OCI-LY7 (cell line): ENCODE measurements at regions not wholly inside any gene's neighbourhood (a gene's known extent, or its start where the extent isn't known, plus 50 kb on each side); places are given as distances from the start of the nearest gene placed in this dataset.

Experiments used
- BruUV-seq: library from RNA; stranded (reverse); fragments of 400-500 nt; replicated peaks from 2 replicates; lab custom pipeline; 2021; lab: Mats Ljungman, UMichigan
- CTCF ChIA-PET: fragments of 300-600 bp; sonication (Branson Sonifier 250); formaldehyde crosslinking; loops from one replicate; lab custom pipeline; 2022; ENCODE audit warnings: antibody characterized with exemption; ENCODE audit not compliant: unreplicated experiment; lab: Charles Lee
- POLR2A ChIA-PET: fragments of 300-600 bp; sonication (Branson Sonifier 250); formaldehyde crosslinking; loops from one replicate; lab custom pipeline; 2022; ENCODE audit warnings: antibody characterized with exemption; lab: Charles Lee
- DNase-seq: peaks from one replicate; pipeline ENCODE4 v3.0.0-alpha.2; 2015; ENCODE audit warnings: low spot score
- H2AFZ ChIP-seq: fragments of 200-600 bp; sonication (generic), shearing (Covaris generic); 2 replicates; pipeline ENCODE4 v1.6.1; 2014; ENCODE audit warnings: mild to moderate bottlenecking, antibody characterized with exemption, low read length, moderate library complexity
- H3K27ac ChIP-seq: fragments of 200-600 bp; sonication (generic); 2 replicates; pipeline ENCODE4 v1.5.1; 2014; ENCODE audit warnings: mixed run types, low read depth, mild to moderate bottlenecking, moderate library complexity, low read length, inconsistent platforms; ENCODE audit not compliant: poor library complexity, severe bottlenecking
- H3K36me3 ChIP-seq: fragments of 200-600 bp; sonication (generic); 2 replicates; pipeline ENCODE4 v1.6.1; 2014; ENCODE audit warnings: mild to moderate bottlenecking, antibody characterized with exemption, low read length, moderate library complexity, mixed read lengths; ENCODE audit not compliant: insufficient read depth
- H3K4me1 ChIP-seq: fragments of 200-600 bp; sonication (generic); 2 replicates; pipeline ENCODE4 v1.5.1; 2014; ENCODE audit warnings: mild to moderate bottlenecking, low read length; ENCODE audit not compliant: insufficient read depth, poor library complexity, severe bottlenecking
- H3K4me2 ChIP-seq: fragments of 200-600 bp; sonication (generic); 2 replicates; pipeline ENCODE4 v1.6.1; 2014; ENCODE audit warnings: mild to moderate bottlenecking, low read length
- H3K4me3 ChIP-seq: fragments of 200-600 bp; sonication (generic); 2 replicates; pipeline ENCODE4 v1.5.1; 2014; ENCODE audit warnings: mild to moderate bottlenecking, low read depth, low read length; ENCODE audit not compliant: poor library complexity, severe bottlenecking
- H3K79me2 ChIP-seq: fragments of 200-600 bp; sonication (generic); 2 replicates; pipeline ENCODE4 v1.6.1; 2016; ENCODE audit warnings: low read depth, mild to moderate bottlenecking, low read length, moderate library complexity, mixed read lengths; ENCODE audit not compliant: insufficient read depth
- H3K9me2 ChIP-seq: fragments of 200-600 bp; sonication (generic); 2 replicates; pipeline ENCODE4 v1.6.1; 2016; ENCODE audit warnings: mild to moderate bottlenecking, low read length, mixed read lengths; ENCODE audit not compliant: insufficient read depth
- H3K9me3 ChIP-seq: fragments of 200-600 bp; sonication (generic); 2 replicates; pipeline ENCODE4 v1.6.1; 2014; ENCODE audit warnings: mild to moderate bottlenecking, mixed run types, low read length, mixed read lengths
- H4K20me1 ChIP-seq: fragments of 200-600 bp; sonication (generic); 2 replicates; pipeline ENCODE4 v1.6.1; 2014; ENCODE audit warnings: mild to moderate bottlenecking, antibody characterized with exemption, low read length, moderate library complexity, mixed read lengths; ENCODE audit not compliant: insufficient read depth
- EZH2phosphoT487 ChIP-seq: fragments of 200-600 bp; sonication (generic); IDR thresholded peaks from 2 replicates; pipeline ENCODE4 v1.6.1; 2018; ENCODE audit warnings: low read depth, borderline replicate concordance, mild to moderate bottlenecking, mixed run types, antibody characterized with exemption, low read length, moderate library complexity, mixed read lengths
- intact Hi-C: fragments of 100-400 bp; cut with micrococcal nuclease; formaldehyde crosslinking; loops from one replicate; pipeline ENCODE4 v1.10.0; 2022; ENCODE audit not compliant: unreplicated experiment
- TF ChIP-seq, protein P1 (sequence below): fragments of 200-600 bp; sonication (generic); conservative IDR thresholded peaks from 2 replicates; pipeline ENCODE4 v1.5.1; 2014; ENCODE audit warnings: mild to moderate bottlenecking, antibody characterized with exemption, low read length, moderate library complexity, mixed read lengths

DNA sequence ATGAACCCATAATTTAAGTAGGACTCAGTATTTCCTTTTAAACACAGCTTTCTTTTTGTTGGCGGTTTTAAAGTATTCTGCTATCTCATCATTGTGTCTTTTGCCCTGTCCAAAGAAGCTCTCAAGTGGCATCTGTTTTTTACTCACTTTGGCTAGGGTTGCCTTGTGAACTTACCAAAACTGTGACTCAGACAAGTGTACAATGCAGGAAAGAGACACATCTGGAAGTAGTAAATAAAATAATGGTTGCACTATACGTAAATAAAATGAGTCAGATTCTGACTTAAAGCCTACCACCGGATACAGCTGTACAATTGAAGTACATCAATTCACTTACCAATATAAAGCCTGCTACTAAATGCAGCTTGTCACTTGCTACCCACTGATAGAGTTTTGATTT is 619.2 kb upstream of the LRFN5 start:
- no peak overlapping the region for H3K27ac ChIP-seq
- no peaks in the 10 kb centered on the region for H3K79me2 ChIP-seq
- H3K9me3 ChIP-seq, result no peaks in the 10 kb centered on the region
- TF ChIP-seq EZH2phosphoT487, result no peak
- DNase-seq, result no peak
- H4K20me1 ChIP-seq, result no peaks in the 10 kb centered on the region
- ChIA-PET POLR2A (no interaction called here), CTCF (no interaction called here)
- H3K4me3 ChIP-seq, result no peak overlapping the region
- BruUV-seq, result no TSS peak
- no peaks in the 10 kb centered on the region for H3K36me3 ChIP-seq
- H3K4me2 ChIP-seq, result no peak overlapping the region
- no peaks in the 10 kb centered on the region for H3K9me2 ChIP-seq
- H3K4me1 ChIP-seq, result no peaks in the 10 kb centered on the region
- intact Hi-C loops, result no loop called here
- H2AFZ ChIP-seq, result no peak overlapping the region

DNA sequence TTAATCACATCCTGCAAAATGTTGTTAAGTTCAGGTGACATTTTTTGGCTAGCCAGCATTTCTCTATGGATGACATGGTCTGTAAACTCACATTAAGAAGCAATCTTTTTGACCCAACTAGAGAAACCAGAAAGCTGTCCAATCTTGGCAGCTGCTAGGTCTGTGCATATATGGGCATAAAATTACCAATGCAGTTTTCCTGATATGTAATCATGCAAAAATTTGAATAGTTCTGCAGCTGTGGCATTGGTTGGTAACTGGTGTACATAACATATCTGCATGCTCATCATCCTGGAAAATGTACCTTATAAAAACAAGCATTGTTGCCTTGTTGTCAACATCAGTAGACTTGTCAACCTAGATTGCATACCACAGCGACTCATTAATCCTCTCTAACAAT is 620.0 kb upstream of the LRFN5 start:
- POLR2A ChIA-PET, result no interaction called here
- Histone ChIP-seq H3K4me2 (no peak overlapping the region), H3K27ac (no peak overlapping the region), H3K36me3 (no peaks in the 10 kb centered on the region), H3K9me3 (no peaks in the 10 kb centered on the region), H4K20me1 (no peaks in the 10 kb centered on the region), H3K9me2 (no peaks in the 10 kb centered on the region), H2AFZ (no peak overlapping the region), H3K4me1 (no peaks in the 10 kb centered on the region), H3K4me3 (no peak overlapping the region), H3K79me2 (no peaks in the 10 kb centered on the region)
- BruUV-seq, result no TSS peak
- DNase-seq, result no peak
- TF ChIP-seq, protein P1, sequence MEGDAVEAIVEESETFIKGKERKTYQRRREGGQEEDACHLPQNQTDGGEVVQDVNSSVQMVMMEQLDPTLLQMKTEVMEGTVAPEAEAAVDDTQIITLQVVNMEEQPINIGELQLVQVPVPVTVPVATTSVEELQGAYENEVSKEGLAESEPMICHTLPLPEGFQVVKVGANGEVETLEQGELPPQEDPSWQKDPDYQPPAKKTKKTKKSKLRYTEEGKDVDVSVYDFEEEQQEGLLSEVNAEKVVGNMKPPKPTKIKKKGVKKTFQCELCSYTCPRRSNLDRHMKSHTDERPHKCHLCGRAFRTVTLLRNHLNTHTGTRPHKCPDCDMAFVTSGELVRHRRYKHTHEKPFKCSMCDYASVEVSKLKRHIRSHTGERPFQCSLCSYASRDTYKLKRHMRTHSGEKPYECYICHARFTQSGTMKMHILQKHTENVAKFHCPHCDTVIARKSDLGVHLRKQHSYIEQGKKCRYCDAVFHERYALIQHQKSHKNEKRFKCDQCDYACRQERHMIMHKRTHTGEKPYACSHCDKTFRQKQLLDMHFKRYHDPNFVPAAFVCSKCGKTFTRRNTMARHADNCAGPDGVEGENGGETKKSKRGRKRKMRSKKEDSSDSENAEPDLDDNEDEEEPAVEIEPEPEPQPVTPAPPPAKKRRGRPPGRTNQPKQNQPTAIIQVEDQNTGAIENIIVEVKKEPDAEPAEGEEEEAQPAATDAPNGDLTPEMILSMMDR, result no peak
- TF ChIP-seq EZH2phosphoT487, result no peak
- intact Hi-C loops, result no loop called here
- CTCF ChIA-PET, result no interaction called here

- ChIA-PET POLR2A (no interaction called here), CTCF (no interaction called here)
- Histone ChIP-seq H3K36me3 (no peaks in the 10 kb centered on the region), H4K20me1 (no peaks in the 10 kb centered on the region), H3K4me1 (no peaks in the 10 kb centered on the region), H2AFZ (no peak overlapping the region), H3K79me2 (no peaks in the 10 kb centered on the region), H3K9me3 (no peaks in the 10 kb centered on the region), H3K27ac (no peak overlapping the region), H3K4me3 (no peak overlapping the region), H3K9me2 (no peaks in the 10 kb centered on the region), H3K4me2 (no peak overlapping the region)
- no peak for DNase-seq
- BruUV-seq, result no TSS peak
- intact Hi-C loops, result no loop called here
- no peak for TF ChIP-seq EZH2phosphoT487
- TF ChIP-seq, protein P1, result no peak
Observed at GRCh38 chr14:40985584-40985983, 621.1 kb upstream of the LRFN5 start.
